HUES48 (cell line): ENCODE measurements at regions not wholly inside any gene's neighbourhood (a gene's known extent, or its start where the extent isn't known, plus 50 kb on each side); places are given as distances from the start of the nearest gene placed in this dataset.

ENCODE experiments used
- H3K27ac ChIP-seq: one replicate; pipeline ENCODE4 v1.7.0; 2013; ENCODE audit warnings: low read depth, low read length, inconsistent platforms
- H3K27me3 ChIP-seq: 2 replicates; pipeline ENCODE4 v1.6.1; 2013; ENCODE audit warnings: mild to moderate bottlenecking, low read length; ENCODE audit not compliant: control insufficient read depth, insufficient read depth
- H3K36me3 ChIP-seq: 2 replicates; pipeline ENCODE4 v1.6.1; 2013; ENCODE audit warnings: low read length; ENCODE audit not compliant: control insufficient read depth, insufficient read depth
- H3K4me1 ChIP-seq: 2 replicates; pipeline ENCODE4 v1.6.1; 2013; ENCODE audit warnings: mild to moderate bottlenecking, low read length; ENCODE audit not compliant: control insufficient read depth, insufficient read depth
- H3K4me3 ChIP-seq: 2 replicates; pipeline ENCODE4 v1.5.1; 2013; ENCODE audit warnings: mild to moderate bottlenecking, low read depth, low read length
- H3K9ac ChIP-seq: 2 replicates; pipeline ENCODE4 v1.6.1; 2013; ENCODE audit warnings: mild to moderate bottlenecking, low read depth, low read length, moderate library complexity
- H3K9me3 ChIP-seq: 2 replicates; pipeline ENCODE4 v1.6.1; 2013; ENCODE audit warnings: low read length; ENCODE audit not compliant: control insufficient read depth, insufficient read depth

- H3K4me1 ChIP-seq: peaks cover 12% of the 10 kb centered on the region
- no peak overlapping the region for H3K27ac ChIP-seq
- H3K9ac ChIP-seq: no peak overlapping the region
- no peak overlapping the region for H3K4me3 ChIP-seq
- no peaks in the 10 kb centered on the region for H3K36me3 ChIP-seq
- H3K27me3 ChIP-seq: no peaks in the 10 kb centered on the region
- no peaks in the 10 kb centered on the region for H3K9me3 ChIP-seq
Measured at GRCh38 chr13:73193554-73193953, 134.7 kb downstream of the KLF5 start.

DNA sequence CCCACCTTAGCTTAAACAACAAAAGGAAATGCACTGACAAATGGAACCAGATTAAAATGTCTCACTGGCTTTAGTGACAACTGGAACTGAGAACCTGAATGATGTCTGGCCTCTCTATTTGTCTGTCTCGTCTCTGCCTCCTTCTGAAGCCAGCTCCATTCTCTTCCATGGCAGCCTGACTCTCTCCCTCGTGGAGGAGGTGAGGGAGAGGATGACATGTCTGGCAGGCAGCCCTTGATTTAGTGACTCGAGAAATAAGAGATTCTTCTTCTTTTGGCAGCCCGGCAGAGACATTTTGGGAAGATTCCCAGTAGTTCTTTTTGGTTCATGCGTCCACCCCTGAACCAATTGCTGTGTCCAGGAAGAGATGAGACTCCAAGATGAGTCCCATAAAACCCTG lies 131.7 kb downstream of the KLF5 start:
- no peak overlapping the region for H3K4me3 ChIP-seq
- H3K27me3 ChIP-seq: no peaks in the 10 kb centered on the region
- no peaks in the 10 kb centered on the region for H3K36me3 ChIP-seq
- H3K9me3 ChIP-seq: no peaks in the 10 kb centered on the region
- H3K27ac ChIP-seq: no peak overlapping the region
- H3K9ac ChIP-seq: no peak overlapping the region
- H3K4me1 ChIP-seq: peaks cover 12% of the 10 kb centered on the region

DNA sequence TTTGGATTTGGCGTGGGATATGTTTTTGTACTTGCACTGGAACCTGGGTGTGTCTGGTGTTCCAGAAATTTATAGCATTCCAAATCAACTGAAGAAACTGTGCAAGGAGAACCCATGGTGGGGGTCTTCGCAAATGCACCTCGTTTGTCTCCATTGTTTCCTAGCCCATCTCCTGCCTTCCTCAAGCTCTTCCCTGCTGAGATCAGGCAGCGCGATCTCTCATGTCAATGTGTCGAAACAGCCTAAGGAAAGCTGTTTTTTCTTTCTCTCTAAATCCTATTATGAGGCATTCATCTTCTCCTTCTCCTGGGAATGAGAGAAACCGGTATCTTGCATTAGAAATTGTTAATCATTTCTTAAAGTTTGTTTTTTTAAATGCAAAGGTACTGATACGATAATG lies 131.0 kb downstream of the KLF5 start:
- no peaks in the 10 kb centered on the region for H3K27me3 ChIP-seq
- H3K9ac ChIP-seq: no peak overlapping the region
- no peak overlapping the region for H3K4me3 ChIP-seq
- no peak overlapping the region for H3K27ac ChIP-seq
- peaks cover 12% of the 10 kb centered on the region for H3K4me1 ChIP-seq
- H3K9me3 ChIP-seq: no peaks in the 10 kb centered on the region
- no peaks in the 10 kb centered on the region for H3K36me3 ChIP-seq

DNA sequence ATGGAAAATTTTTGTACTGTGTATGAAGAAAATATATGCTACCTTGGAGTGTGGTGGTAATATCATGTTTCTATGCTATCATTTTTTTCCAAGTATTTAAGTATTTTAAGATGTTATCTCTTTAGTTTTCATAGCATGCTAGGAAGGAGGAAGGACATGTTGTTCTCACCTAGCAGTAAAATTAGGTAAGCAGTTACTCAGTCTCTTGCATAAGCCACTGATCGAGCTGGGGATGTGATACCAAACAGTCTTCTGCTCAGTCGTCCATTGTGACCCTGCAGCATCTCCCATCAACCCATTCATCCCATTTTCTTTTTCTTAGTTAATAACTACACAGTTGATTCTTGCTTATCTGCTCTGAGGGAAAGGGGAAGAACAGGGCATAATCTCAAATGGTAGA lies 130.6 kb downstream of the KLF5 start:
- H3K27ac ChIP-seq: no peak overlapping the region
- H3K27me3 ChIP-seq: no peaks in the 10 kb centered on the region
- H3K9ac ChIP-seq: no peak overlapping the region
- no peaks in the 10 kb centered on the region for H3K36me3 ChIP-seq
- no peak overlapping the region for H3K4me3 ChIP-seq
- no peaks in the 10 kb centered on the region for H3K9me3 ChIP-seq
- peaks cover 12% of the 10 kb centered on the region for H3K4me1 ChIP-seq

DNA sequence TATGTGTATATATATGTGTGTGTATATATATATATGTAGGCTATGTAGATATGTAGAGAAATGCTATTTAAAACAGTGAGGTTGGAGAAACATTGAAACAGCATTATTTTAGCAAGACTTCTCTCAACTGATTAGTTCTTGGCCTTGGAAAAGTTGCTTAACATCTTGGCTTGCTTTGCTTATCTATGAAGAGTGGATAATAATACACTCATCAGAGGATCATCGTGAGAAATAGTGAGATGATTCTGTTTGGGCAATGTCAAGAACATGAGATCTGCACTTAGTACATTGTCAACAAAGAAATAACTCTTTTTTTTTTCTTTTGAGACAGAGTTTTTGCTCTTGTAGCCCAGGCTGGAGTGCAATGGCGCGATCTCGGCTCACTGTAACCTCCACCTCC lies 128.3 kb downstream of the KLF5 start:
- Histone ChIP-seq H3K9ac (no peak overlapping the region), H3K9me3 (no peaks in the 10 kb centered on the region), H3K27ac (no peak overlapping the region), H3K27me3 (no peaks in the 10 kb centered on the region), H3K4me1 (peaks cover 12% of the 10 kb centered on the region), H3K36me3 (no peaks in the 10 kb centered on the region), H3K4me3 (no peak overlapping the region)

GRCh38 chr13:73179650-73180274 lies 121.0 kb downstream of the KLF5 start:
- no peaks in the 10 kb centered on the region for H3K4me1 ChIP-seq
- no peaks in the 10 kb centered on the region for H3K9me3 ChIP-seq
- no peaks in the 10 kb centered on the region for H3K36me3 ChIP-seq
- no peak overlapping the region for H3K4me3 ChIP-seq
- no peak overlapping the region for H3K27ac ChIP-seq
- no peaks in the 10 kb centered on the region for H3K27me3 ChIP-seq
- H3K9ac ChIP-seq: no peak overlapping the region

- H3K4me1 ChIP-seq: no peaks in the 10 kb centered on the region
- no peaks in the 10 kb centered on the region for H3K9me3 ChIP-seq
- no peak overlapping the region for H3K4me3 ChIP-seq
- no peak overlapping the region for H3K9ac ChIP-seq
- no peak overlapping the region for H3K27ac ChIP-seq
- no peaks in the 10 kb centered on the region for H3K36me3 ChIP-seq
- no peaks in the 10 kb centered on the region for H3K27me3 ChIP-seq
Measured at GRCh38 chr13:73177916-73178565, 119.2 kb downstream of the KLF5 start.

DNA sequence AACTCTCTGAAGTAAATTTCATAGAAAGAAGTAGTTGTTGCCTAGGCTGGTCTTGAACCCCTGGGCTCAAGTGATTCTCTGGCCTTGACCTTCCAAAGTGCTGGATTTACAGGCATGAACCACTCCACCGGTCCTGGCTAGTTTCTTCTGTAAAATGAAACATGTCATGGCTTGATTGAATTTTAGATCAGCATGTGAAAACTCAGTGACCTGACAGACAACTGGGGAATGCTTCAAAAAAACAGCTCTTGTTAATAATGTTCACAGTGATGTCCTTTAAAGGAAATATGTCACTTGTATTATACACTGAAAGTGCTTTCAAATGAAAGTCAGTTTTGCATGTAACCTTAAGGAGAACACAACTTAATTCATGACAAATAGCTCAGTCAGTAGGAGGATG lies 118.2 kb downstream of the KLF5 start:
- Histone ChIP-seq H3K36me3 (no peaks in the 10 kb centered on the region), H3K4me3 (no peak overlapping the region), H3K27me3 (no peaks in the 10 kb centered on the region), H3K27ac (no peak overlapping the region), H3K4me1 (no peaks in the 10 kb centered on the region), H3K9ac (no peak overlapping the region), H3K9me3 (no peaks in the 10 kb centered on the region)

DNA sequence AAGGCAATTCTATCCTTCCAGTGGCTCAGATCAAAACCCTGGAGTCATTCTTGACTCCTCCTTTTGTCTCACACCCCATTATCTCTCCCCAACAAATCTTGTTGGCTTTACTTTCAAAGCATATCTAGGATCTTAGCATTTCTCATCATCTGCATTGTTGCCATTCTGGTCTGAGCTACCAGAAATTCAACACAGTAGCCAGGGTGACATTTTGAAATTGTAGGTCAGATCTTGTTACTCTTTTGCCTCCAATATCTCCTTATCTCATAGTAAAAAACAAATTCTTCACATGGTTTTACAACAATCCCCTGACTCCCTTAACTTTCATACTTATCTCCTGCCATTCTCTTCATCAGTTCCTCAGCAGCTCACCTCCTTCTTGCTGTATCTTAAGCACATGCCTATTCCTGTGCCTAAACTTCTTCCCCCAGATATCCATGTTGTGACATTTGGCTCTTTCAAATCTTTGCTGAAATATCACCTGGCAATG lies 115.8 kb downstream of the KLF5 start:
- Histone ChIP-seq H3K9me3 (no peaks in the 10 kb centered on the region), H3K36me3 (no peaks in the 10 kb centered on the region)

GRCh38 chr13:73173279-73173811 lies 114.5 kb downstream of the KLF5 start:
- no peak overlapping the region for H3K9ac ChIP-seq
- H3K27ac ChIP-seq: no peak overlapping the region
- H3K4me1 ChIP-seq: peaks cover 19% of the 10 kb centered on the region
- H3K27me3 ChIP-seq: no peaks in the 10 kb centered on the region
- no peak overlapping the region for H3K4me3 ChIP-seq
- no peaks in the 10 kb centered on the region for H3K9me3 ChIP-seq
- H3K36me3 ChIP-seq: no peaks in the 10 kb centered on the region

More for the DNA sequence above, 115.8 kb downstream of the KLF5 start:
- Histone ChIP-seq H3K27me3 (no peaks in the 10 kb centered on the region), H3K4me1 (peaks cover 7% of the 10 kb centered on the region), H3K27ac (peak overlapping the region; percentile 56), H3K9ac (no peak overlapping the region), H3K4me3 (no peak overlapping the region)

- Histone ChIP-seq H3K27ac (no peak overlapping the region), H3K36me3 (no peaks in the 10 kb centered on the region), H3K27me3 (no peaks in the 10 kb centered on the region), H3K4me1 (peaks cover 21% of the 10 kb centered on the region), H3K4me3 (no peak overlapping the region), H3K9ac (no peak overlapping the region), H3K9me3 (no peaks in the 10 kb centered on the region)
Measured at GRCh38 chr13:73171926-73172325, 113.1 kb downstream of the KLF5 start.
